KMS-11 (cell line): ENCODE measurements at regions not wholly inside any gene's neighbourhood (a gene's known extent, or its start where the extent isn't known, plus 50 kb on each side); places are given as distances from the start of the nearest gene placed in this dataset.

Experiments used
- H2AFZ ChIP-seq: fragments of 200-600 bp; sonication (generic); 2 replicates; pipeline ENCODE4 v1.6.1; 2016; ENCODE audit warnings: antibody characterized with exemption, mixed run types, low read depth
- H3K27ac ChIP-seq: fragments of 200-600 bp; sonication (generic); 2 replicates; pipeline ENCODE4 v1.6.1; 2016; ENCODE audit warnings: mild to moderate bottlenecking, mixed run types
- H3K27me3 ChIP-seq: fragments of 200-600 bp; sonication (generic); 2 replicates; pipeline ENCODE4 v1.6.1; 2017; ENCODE audit warnings: mild to moderate bottlenecking, low read depth, mixed run types, moderate library complexity; ENCODE audit not compliant: insufficient read depth
- H3K36me3 ChIP-seq: fragments of 200-600 bp; sonication (generic); 2 replicates; pipeline ENCODE4 v1.6.1; 2017; ENCODE audit warnings: mild to moderate bottlenecking, mixed run types; ENCODE audit not compliant: insufficient read depth
- H3K4me1 ChIP-seq: fragments of 200-600 bp; sonication (generic); 2 replicates; pipeline ENCODE4 v1.6.1; 2016; ENCODE audit warnings: mild to moderate bottlenecking, low read depth, mixed run types; ENCODE audit not compliant: poor library complexity, severe bottlenecking
- H3K4me2 ChIP-seq: fragments of 200-600 bp; sonication (generic); 2 replicates; pipeline ENCODE4 v1.7.0; 2016; ENCODE audit warnings: mild to moderate bottlenecking, mixed run types
- H3K4me3 ChIP-seq: fragments of 200-600 bp; sonication (generic); IDR thresholded peaks from 2 replicates; pipeline ENCODE4 v1.6.1; 2017; ENCODE audit warnings: low read depth, low read length, mixed read lengths; ENCODE audit not compliant: insufficient read depth
- H3K79me2 ChIP-seq: fragments of 200-600 bp; sonication (generic); 2 replicates; pipeline ENCODE4 v1.6.1; 2016; ENCODE audit warnings: low read depth, mixed run types; ENCODE audit not compliant: insufficient read depth
- H3K9ac ChIP-seq: fragments of 200-600 bp; sonication (generic); 2 replicates; pipeline ENCODE4 v1.6.1; 2016; ENCODE audit warnings: mild to moderate bottlenecking, mixed run types
- H4K20me1 ChIP-seq: fragments of 200-600 bp; sonication (generic); 2 replicates; pipeline ENCODE4 v1.6.1; 2016; ENCODE audit warnings: mild to moderate bottlenecking, mixed run types; ENCODE audit not compliant: insufficient read depth
- CTCF ChIP-seq: fragments of 200-600 bp; sonication (generic); conservative IDR thresholded peaks from 2 replicates; pipeline ENCODE4 v1.6.1; 2017; ENCODE audit warnings: low read depth, mild to moderate bottlenecking, antibody characterized with exemption, low read length, moderate library complexity, mixed read lengths

DNA sequence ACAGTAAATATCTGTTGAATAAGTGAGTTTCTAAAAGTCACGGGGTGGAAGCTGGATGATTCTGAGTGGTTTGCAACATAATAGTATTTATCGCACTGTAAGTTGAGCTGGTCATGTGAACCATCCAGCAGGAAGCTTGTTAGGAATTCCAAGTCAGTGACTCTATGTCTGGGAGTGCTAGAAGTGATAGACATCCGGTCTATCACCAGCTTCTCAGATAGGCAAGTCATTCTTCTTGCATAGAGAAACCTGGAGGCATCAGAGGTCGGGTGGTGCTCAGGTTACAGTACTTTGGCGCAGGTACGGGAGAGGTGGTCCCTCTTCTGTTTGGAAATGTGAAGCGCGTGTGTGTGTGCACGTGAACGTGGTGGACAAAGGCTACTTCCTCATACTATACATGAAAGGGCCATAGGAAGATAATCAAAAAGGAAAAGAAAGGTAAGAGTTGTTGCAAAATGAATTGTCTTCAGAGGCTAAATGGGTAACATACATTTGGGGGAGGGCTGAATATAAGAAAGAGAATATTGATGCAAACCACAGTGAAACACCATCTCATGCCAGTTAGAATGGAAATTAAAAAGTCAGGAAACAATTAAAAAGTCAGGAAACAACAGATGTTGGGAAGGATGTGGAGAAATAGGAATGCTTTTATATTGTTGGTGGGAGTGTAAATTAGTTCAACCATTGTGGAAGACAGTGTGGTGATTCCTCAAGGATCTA, 299.3 kb upstream of the ZFP64 start:
- TF ChIP-seq CTCF: no peak
- Histone ChIP-seq H2AFZ (no peak overlapping the region), H3K27ac (no peak overlapping the region), H4K20me1 (no peaks in the 10 kb centered on the region), H3K79me2 (no peaks in the 10 kb centered on the region), H3K4me2 (no peak overlapping the region), H3K27me3 (no peaks in the 10 kb centered on the region), H3K9ac (no peak overlapping the region), H3K36me3 (no peaks in the 10 kb centered on the region), H3K4me3 (no peak overlapping the region), H3K4me1 (no peaks in the 10 kb centered on the region)

- H4K20me1 ChIP-seq: no peaks in the 10 kb centered on the region
- no peaks in the 10 kb centered on the region for H3K27me3 ChIP-seq
- H3K79me2 ChIP-seq: no peaks in the 10 kb centered on the region
- no peak for TF ChIP-seq CTCF
- H3K36me3 ChIP-seq: no peaks in the 10 kb centered on the region
- no peak overlapping the region for H3K4me3 ChIP-seq
- H3K9ac ChIP-seq: no peak overlapping the region
- no peaks in the 10 kb centered on the region for H3K4me1 ChIP-seq
- no peak overlapping the region for H3K27ac ChIP-seq
- no peak overlapping the region for H3K4me2 ChIP-seq
- no peak overlapping the region for H2AFZ ChIP-seq
Measured at GRCh38 chr20:52484438-52484837, 292.9 kb upstream of the ZFP64 start.

DNA sequence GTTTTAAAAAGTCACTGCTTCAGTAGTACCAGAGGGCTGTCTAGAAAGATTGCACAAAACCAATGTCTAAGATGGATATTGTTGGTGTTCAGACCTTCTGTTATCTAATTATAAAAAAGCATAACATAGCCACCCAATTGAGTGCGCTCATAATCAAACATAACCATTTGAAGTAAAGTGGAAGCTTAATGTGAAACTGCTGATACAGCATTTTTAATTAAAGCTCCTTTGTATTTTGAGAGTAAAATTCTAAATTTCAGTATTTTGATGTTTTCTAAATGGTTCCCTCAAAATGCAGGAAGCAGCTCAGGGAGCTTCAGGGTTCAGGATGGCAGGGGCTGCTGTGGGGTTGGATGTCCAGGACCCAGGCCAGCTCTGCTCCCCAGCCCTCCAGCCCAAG, 291.8 kb upstream of the ZFP64 start:
- H3K4me2 ChIP-seq: no peak overlapping the region
- no peaks in the 10 kb centered on the region for H3K4me1 ChIP-seq
- H3K27ac ChIP-seq: no peak overlapping the region
- TF ChIP-seq CTCF: no peak
- no peak overlapping the region for H3K4me3 ChIP-seq
- no peak overlapping the region for H2AFZ ChIP-seq
- no peak overlapping the region for H3K9ac ChIP-seq
- H4K20me1 ChIP-seq: no peaks in the 10 kb centered on the region
- no peaks in the 10 kb centered on the region for H3K79me2 ChIP-seq
- H3K36me3 ChIP-seq: no peaks in the 10 kb centered on the region
- no peaks in the 10 kb centered on the region for H3K27me3 ChIP-seq

DNA sequence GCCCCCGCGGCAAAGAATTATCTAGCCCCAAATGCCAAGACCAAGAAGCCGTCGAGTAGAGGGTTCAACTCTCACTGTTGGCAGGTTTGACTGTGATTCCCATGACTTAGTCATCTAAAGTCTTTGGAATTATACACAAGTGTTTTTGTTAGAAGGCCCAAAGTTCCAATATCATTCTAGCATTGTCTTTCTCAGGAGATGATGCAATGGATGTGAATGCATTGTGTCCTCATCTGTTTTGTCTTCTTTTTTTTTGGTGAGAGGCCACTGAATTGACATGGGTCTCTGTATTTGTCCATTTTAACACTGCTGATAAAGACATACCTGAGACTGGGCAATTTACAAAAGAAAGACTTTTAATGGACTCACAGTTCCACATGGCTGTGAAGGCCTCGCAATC, 290.5 kb upstream of the ZFP64 start:
- Histone ChIP-seq H3K4me3 (no peak overlapping the region), H3K4me1 (no peaks in the 10 kb centered on the region), H3K36me3 (no peaks in the 10 kb centered on the region), H3K79me2 (no peaks in the 10 kb centered on the region), H3K27ac (no peak overlapping the region), H3K27me3 (no peaks in the 10 kb centered on the region), H3K9ac (no peak overlapping the region), H2AFZ (no peak overlapping the region), H4K20me1 (no peaks in the 10 kb centered on the region), H3K4me2 (no peak overlapping the region)
- no peak for TF ChIP-seq CTCF
